ENCODE measurements at regions not wholly inside any gene's neighbourhood (a gene's known extent, or its start where the extent isn't known, plus 50 kb on each side); places are given as distances from the start of the nearest gene placed in this dataset.
"Not testable (repeated sequence)": the region's sequence is repeated elsewhere in the genome, so short reads cannot be mapped to it uniquely, and the experiment has no call there.

GRCh38 chr4:26204911-26205370 is 115.9 kb upstream of the RBPJ start:
- no peaks in the 10 kb centered on the region; the same call in 1 of the 2 replicates for H3K27me3 ChIP-seq (ENCODE audit: control insufficient read depth, insufficient read depth, low read length)
- DNase-seq, result peak; percentile 42
- H3K36me3 ChIP-seq (replicated peaks; ENCODE audit: control insufficient read depth, insufficient read depth, low read length), result no peaks in the 10 kb centered on the region
- H3K4me3 ChIP-seq (ENCODE audit: insufficient read depth, low read depth, low read length), result no peak overlapping the region

GRCh38 chr4:26206339-26206738 is 114.5 kb upstream of the RBPJ start:
- H3K4me3 ChIP-seq (ENCODE audit: insufficient read depth, low read depth, low read length), result no peak overlapping the region
- no peaks in the 10 kb centered on the region for H3K36me3 ChIP-seq (replicated peaks; ENCODE audit: control insufficient read depth, insufficient read depth, low read length)
- H3K27me3 ChIP-seq (ENCODE audit: control insufficient read depth, insufficient read depth, low read length), result no peaks in the 10 kb centered on the region; the same call in 1 of the 2 replicates
- DNase-seq, result no peak

- H3K4me3 ChIP-seq (ENCODE audit: insufficient read depth, low read depth, low read length), result no peak overlapping the region
- H3K36me3 ChIP-seq (replicated peaks; ENCODE audit: control insufficient read depth, insufficient read depth, low read length), result no peaks in the 10 kb centered on the region
- H3K27me3 ChIP-seq (ENCODE audit: control insufficient read depth, insufficient read depth, low read length), result no peaks in the 10 kb centered on the region; the same call in 1 of the 2 replicates
- DNase-seq, result no peak
These were observed 113.8 kb upstream of the RBPJ start for GRCh38 chr4:26206999-26207398.

GRCh38 chr4:26207631-26208030 is 113.2 kb upstream of the RBPJ start:
- Histone ChIP-seq H3K27me3 (ENCODE audit: control insufficient read depth, insufficient read depth, low read length) (no peaks in the 10 kb centered on the region; the same call in 1 of the 2 replicates), H3K4me3 (ENCODE audit: insufficient read depth, low read depth, low read length) (no peak overlapping the region), H3K36me3 (replicated peaks; ENCODE audit: control insufficient read depth, insufficient read depth, low read length) (no peaks in the 10 kb centered on the region)
- no peak for DNase-seq

- H3K27me3 ChIP-seq (ENCODE audit: control insufficient read depth, insufficient read depth, low read length), result no peaks in the 10 kb centered on the region; the same call in 1 of the 2 replicates
- no peaks in the 10 kb centered on the region for H3K36me3 ChIP-seq (replicated peaks; ENCODE audit: control insufficient read depth, insufficient read depth, low read length)
- no peak for DNase-seq
- H3K4me3 ChIP-seq (ENCODE audit: insufficient read depth, low read depth, low read length), result no peak overlapping the region
These were observed 112.4 kb upstream of the RBPJ start for GRCh38 chr4:26208237-26208994.

GRCh38 chr4:26209378-26209777 is 111.4 kb upstream of the RBPJ start:
- not testable (repeated sequence) for H3K4me3 ChIP-seq (ENCODE audit: insufficient read depth, low read depth, low read length); DNase-seq; H3K27me3 ChIP-seq (ENCODE audit: control insufficient read depth, insufficient read depth, low read length); H3K36me3 ChIP-seq (replicated peaks; ENCODE audit: control insufficient read depth, insufficient read depth, low read length)

- no peak overlapping the region for H3K4me3 ChIP-seq (ENCODE audit: insufficient read depth, low read depth, low read length)
- H3K27me3 ChIP-seq (ENCODE audit: control insufficient read depth, insufficient read depth, low read length), result no peaks in the 10 kb centered on the region; the same call in 1 of the 2 replicates
- H3K36me3 ChIP-seq (replicated peaks; ENCODE audit: control insufficient read depth, insufficient read depth, low read length), result no peaks in the 10 kb centered on the region
- no peak for DNase-seq
These were observed 108.3 kb upstream of the RBPJ start for GRCh38 chr4:26212528-26212927.

- no peak overlapping the region for H3K4me3 ChIP-seq (ENCODE audit: insufficient read depth, low read depth, low read length)
- no peaks in the 10 kb centered on the region; the same call in 1 of the 2 replicates for H3K27me3 ChIP-seq (ENCODE audit: control insufficient read depth, insufficient read depth, low read length)
- DNase-seq, result no peak
- no peaks in the 10 kb centered on the region for H3K36me3 ChIP-seq (replicated peaks; ENCODE audit: control insufficient read depth, insufficient read depth, low read length)
These were observed 107.5 kb upstream of the RBPJ start for GRCh38 chr4:26213317-26213716.

- Histone ChIP-seq H3K4me3 (ENCODE audit: insufficient read depth, low read depth, low read length) (no peak overlapping the region), H3K27me3 (ENCODE audit: control insufficient read depth, insufficient read depth, low read length) (no peaks in the 10 kb centered on the region; the same call in 1 of the 2 replicates), H3K36me3 (replicated peaks; ENCODE audit: control insufficient read depth, insufficient read depth, low read length) (no peaks in the 10 kb centered on the region)
- DNase-seq, result no peak
These were observed 105.8 kb upstream of the RBPJ start for GRCh38 chr4:26214994-26215393.

- Histone ChIP-seq H3K27me3 (ENCODE audit: control insufficient read depth, insufficient read depth, low read length) (no peaks in the 10 kb centered on the region), H3K4me3 (ENCODE audit: insufficient read depth, low read depth, low read length) (no peak overlapping the region), H3K36me3 (replicated peaks; ENCODE audit: control insufficient read depth, insufficient read depth, low read length) (no peaks in the 10 kb centered on the region)
- DNase-seq, result no peak
These were observed 105.1 kb upstream of the RBPJ start for GRCh38 chr4:26215725-26216124.

GRCh38 chr4:26217481-26217880 is 103.3 kb upstream of the RBPJ start:
- Histone ChIP-seq H3K36me3 (replicated peaks; ENCODE audit: control insufficient read depth, insufficient read depth, low read length) (no peaks in the 10 kb centered on the region), H3K4me3 (ENCODE audit: insufficient read depth, low read depth, low read length) (no peak overlapping the region), H3K27me3 (ENCODE audit: control insufficient read depth, insufficient read depth, low read length) (no peaks in the 10 kb centered on the region)
- DNase-seq, result no peak

GRCh38 chr4:26217961-26218676 is 102.7 kb upstream of the RBPJ start:
- no peak for DNase-seq
- no peaks in the 10 kb centered on the region for H3K36me3 ChIP-seq (replicated peaks; ENCODE audit: control insufficient read depth, insufficient read depth, low read length)
- H3K27me3 ChIP-seq (ENCODE audit: control insufficient read depth, insufficient read depth, low read length), result no peaks in the 10 kb centered on the region
- H3K4me3 ChIP-seq (ENCODE audit: insufficient read depth, low read depth, low read length), result no peak overlapping the region

GRCh38 chr4:26218677-26219605 is 101.9 kb upstream of the RBPJ start:
- no peak for DNase-seq
- Histone ChIP-seq H3K4me3 (ENCODE audit: insufficient read depth, low read depth, low read length) (no peak overlapping the region), H3K27me3 (ENCODE audit: control insufficient read depth, insufficient read depth, low read length) (no peaks in the 10 kb centered on the region), H3K36me3 (replicated peaks; ENCODE audit: control insufficient read depth, insufficient read depth, low read length) (no peaks in the 10 kb centered on the region)

- Histone ChIP-seq H3K4me3 (ENCODE audit: insufficient read depth, low read depth, low read length) (no peak overlapping the region), H3K27me3 (ENCODE audit: control insufficient read depth, insufficient read depth, low read length) (no peaks in the 10 kb centered on the region), H3K36me3 (replicated peaks; ENCODE audit: control insufficient read depth, insufficient read depth, low read length) (no peaks in the 10 kb centered on the region)
- DNase-seq, result no peak
These were observed 100.1 kb upstream of the RBPJ start for GRCh38 chr4:26220696-26221095.
